ENCODE measurements at regions not wholly inside any gene's neighbourhood (a gene's known extent, or its start where the extent isn't known, plus 50 kb on each side); places are given as distances from the start of the nearest gene placed in this dataset.

DNA sequence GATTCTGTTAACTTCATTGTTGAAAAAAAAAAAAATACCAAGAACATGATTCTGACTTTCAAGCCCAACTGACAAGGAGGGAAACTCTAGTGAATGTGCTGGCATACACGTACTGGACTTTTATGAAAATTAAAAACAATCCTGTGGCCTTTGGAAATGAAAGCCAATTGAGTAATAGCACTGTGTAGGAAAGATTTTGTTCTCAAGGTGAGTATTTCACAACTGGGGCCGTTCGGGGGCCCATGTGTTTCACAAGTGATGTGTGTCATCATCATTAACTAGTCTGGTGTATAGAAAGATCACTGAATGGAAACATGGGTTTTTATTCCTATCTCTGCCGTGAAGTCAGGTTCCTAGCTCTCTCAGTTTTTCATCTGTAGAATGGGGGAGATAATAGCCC is 605.0 kb upstream of the CLINT1 start (continued):
- TF ChIP-seq, protein P1, sequence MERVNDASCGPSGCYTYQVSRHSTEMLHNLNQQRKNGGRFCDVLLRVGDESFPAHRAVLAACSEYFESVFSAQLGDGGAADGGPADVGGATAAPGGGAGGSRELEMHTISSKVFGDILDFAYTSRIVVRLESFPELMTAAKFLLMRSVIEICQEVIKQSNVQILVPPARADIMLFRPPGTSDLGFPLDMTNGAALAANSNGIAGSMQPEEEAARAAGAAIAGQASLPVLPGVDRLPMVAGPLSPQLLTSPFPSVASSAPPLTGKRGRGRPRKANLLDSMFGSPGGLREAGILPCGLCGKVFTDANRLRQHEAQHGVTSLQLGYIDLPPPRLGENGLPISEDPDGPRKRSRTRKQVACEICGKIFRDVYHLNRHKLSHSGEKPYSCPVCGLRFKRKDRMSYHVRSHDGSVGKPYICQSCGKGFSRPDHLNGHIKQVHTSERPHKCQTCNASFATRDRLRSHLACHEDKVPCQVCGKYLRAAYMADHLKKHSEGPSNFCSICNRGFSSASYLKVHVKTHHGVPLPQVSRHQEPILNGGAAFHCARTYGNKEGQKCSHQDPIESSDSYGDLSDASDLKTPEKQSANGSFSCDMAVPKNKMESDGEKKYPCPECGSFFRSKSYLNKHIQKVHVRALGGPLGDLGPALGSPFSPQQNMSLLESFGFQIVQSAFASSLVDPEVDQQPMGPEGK (CRISPR knock-in tag; IDR thresholded peaks at IDR 0.05): peak; percentile 71
- peak; percentile 52; the same call in 1 of the 2 replicates for TF ChIP-seq SOX5 (CRISPR knock-in tag; IDR thresholded peaks at IDR 0.05; ENCODE audit: borderline replicate concordance)
- no peak for TF ChIP-seq ZEB1 (IDR thresholded peaks at IDR 0.05; ENCODE audit: insufficient replicate concordance, low read depth)
- no peak for TF ChIP-seq SNAI1 (CRISPR knock-in tag; IDR thresholded peaks at IDR 0.05; ENCODE audit: borderline replicate concordance)
- TF ChIP-seq SP1 (IDR thresholded peaks at IDR 0.05): no peak
- TF ChIP-seq SP1 (CRISPR knock-in tag; IDR thresholded peaks at IDR 0.05): no peak
- no peak for TF ChIP-seq ZFP82 (CRISPR knock-in tag; IDR thresholded peaks at IDR 0.05; ENCODE audit: borderline replicate concordance)
- TF ChIP-seq, protein P2, sequence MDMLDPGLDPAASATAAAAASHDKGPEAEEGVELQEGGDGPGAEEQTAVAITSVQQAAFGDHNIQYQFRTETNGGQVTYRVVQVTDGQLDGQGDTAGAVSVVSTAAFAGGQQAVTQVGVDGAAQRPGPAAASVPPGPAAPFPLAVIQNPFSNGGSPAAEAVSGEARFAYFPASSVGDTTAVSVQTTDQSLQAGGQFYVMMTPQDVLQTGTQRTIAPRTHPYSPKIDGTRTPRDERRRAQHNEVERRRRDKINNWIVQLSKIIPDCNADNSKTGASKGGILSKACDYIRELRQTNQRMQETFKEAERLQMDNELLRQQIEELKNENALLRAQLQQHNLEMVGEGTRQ (IDR thresholded peaks at IDR 0.05; ENCODE audit: low read depth, low read length): no peak
- TF ChIP-seq, protein P2 (CRISPR knock-in tag; IDR thresholded peaks at IDR 0.05; ENCODE audit: borderline replicate concordance): no peak
- no peak for TF ChIP-seq ZNF446 (CRISPR knock-in tag; IDR thresholded peaks at IDR 0.05)
- TF ChIP-seq ZNF782 (CRISPR knock-in tag; IDR thresholded peaks at IDR 0.05; ENCODE audit: borderline replicate concordance): no peak
- no peak for TF ChIP-seq NFIB (CRISPR knock-in tag; IDR thresholded peaks at IDR 0.05; ENCODE audit: borderline replicate concordance)
- TF ChIP-seq ZNF331 (CRISPR knock-in tag; IDR thresholded peaks at IDR 0.05): peak; percentile 81; the same call in 1 of the 2 replicates
- 0 out of 2 replicates have a peak, but pooled peaks have one; percentile 40 for TF ChIP-seq ZNF317 (CRISPR knock-in tag; IDR thresholded peaks at IDR 0.05)
- no peak for TF ChIP-seq SRF (IDR thresholded peaks at IDR 0.05; ENCODE audit: low read depth, low read length)
- no peak for TF ChIP-seq ZNF768 (CRISPR knock-in tag; IDR thresholded peaks at IDR 0.05)
- no peak for TF ChIP-seq NFE2 (CRISPR knock-in tag; IDR thresholded peaks at IDR 0.05)
- no peak for TF ChIP-seq ZNF484 (CRISPR knock-in tag; IDR thresholded peaks at IDR 0.05; ENCODE audit: borderline replicate concordance, low read depth)
- TF ChIP-seq ZMYM2 (CRISPR knock-in tag; IDR thresholded peaks at IDR 0.05): no peak
- TF ChIP-seq HOXA9 (CRISPR knock-in tag; IDR thresholded peaks at IDR 0.05; ENCODE audit: borderline replicate concordance): no peak
- no peak for TF ChIP-seq ZNF790 (CRISPR knock-in tag; IDR thresholded peaks at IDR 0.05; ENCODE audit: borderline replicate concordance)
- TF ChIP-seq TCF12 (IDR thresholded peaks at IDR 0.05): no peak
- no peak for TF ChIP-seq TCF12 (CRISPR knock-in tag; IDR thresholded peaks at IDR 0.05)
- TF ChIP-seq, protein P3, sequence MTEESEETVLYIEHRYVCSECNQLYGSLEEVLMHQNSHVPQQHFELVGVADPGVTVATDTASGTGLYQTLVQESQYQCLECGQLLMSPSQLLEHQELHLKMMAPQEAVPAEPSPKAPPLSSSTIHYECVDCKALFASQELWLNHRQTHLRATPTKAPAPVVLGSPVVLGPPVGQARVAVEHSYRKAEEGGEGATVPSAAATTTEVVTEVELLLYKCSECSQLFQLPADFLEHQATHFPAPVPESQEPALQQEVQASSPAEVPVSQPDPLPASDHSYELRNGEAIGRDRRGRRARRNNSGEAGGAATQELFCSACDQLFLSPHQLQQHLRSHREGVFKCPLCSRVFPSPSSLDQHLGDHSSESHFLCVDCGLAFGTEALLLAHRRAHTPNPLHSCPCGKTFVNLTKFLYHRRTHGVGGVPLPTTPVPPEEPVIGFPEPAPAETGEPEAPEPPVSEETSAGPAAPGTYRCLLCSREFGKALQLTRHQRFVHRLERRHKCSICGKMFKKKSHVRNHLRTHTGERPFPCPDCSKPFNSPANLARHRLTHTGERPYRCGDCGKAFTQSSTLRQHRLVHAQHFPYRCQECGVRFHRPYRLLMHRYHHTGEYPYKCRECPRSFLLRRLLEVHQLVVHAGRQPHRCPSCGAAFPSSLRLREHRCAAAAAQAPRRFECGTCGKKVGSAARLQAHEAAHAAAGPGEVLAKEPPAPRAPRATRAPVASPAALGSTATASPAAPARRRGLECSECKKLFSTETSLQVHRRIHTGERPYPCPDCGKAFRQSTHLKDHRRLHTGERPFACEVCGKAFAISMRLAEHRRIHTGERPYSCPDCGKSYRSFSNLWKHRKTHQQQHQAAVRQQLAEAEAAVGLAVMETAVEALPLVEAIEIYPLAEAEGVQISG (CRISPR knock-in tag; IDR thresholded peaks at IDR 0.05): no peak
- TF ChIP-seq ZNF652 (CRISPR knock-in tag; IDR thresholded peaks at IDR 0.05; ENCODE audit: borderline replicate concordance, low read depth): no peak
